ENCODE measurements at regions not wholly inside any gene's neighbourhood (a gene's known extent, or its start where the extent isn't known, plus 50 kb on each side); places are given as distances from the start of the nearest gene placed in this dataset.

GRCh38 chr10:131771634-131772358 is 129.0 kb upstream of the PPP2R2D start:
- DNase-seq (ENCODE audit: low read depth), result no peak
- H3K4me3 ChIP-seq (ENCODE audit: control insufficient read depth, low read depth, low read length), result no peak overlapping the region
- TF ChIP-seq CTCF (IDR thresholded peaks at IDR 0.05; ENCODE audit: control insufficient read depth, insufficient read depth, low read depth, low read length, missing control alignments), result no peak

- no peak for DNase-seq (ENCODE audit: low read depth)
- no peak overlapping the region for H3K4me3 ChIP-seq (ENCODE audit: control insufficient read depth, low read depth, low read length)
- TF ChIP-seq CTCF (IDR thresholded peaks at IDR 0.05; ENCODE audit: control insufficient read depth, insufficient read depth, low read depth, low read length, missing control alignments), result no peak
Observed at GRCh38 chr10:131772441-131772840, 128.4 kb upstream of the PPP2R2D start.

GRCh38 chr10:131773370-131774343 is 127.2 kb upstream of the PPP2R2D start:
- H3K4me3 ChIP-seq (ENCODE audit: control insufficient read depth, low read depth, low read length), result no peak overlapping the region
- no peak for TF ChIP-seq CTCF (IDR thresholded peaks at IDR 0.05; ENCODE audit: control insufficient read depth, insufficient read depth, low read depth, low read length, missing control alignments)
- DNase-seq (ENCODE audit: low read depth), result no peak

GRCh38 chr10:131774681-131775085 is 126.1 kb upstream of the PPP2R2D start:
- no peak overlapping the region for H3K4me3 ChIP-seq (ENCODE audit: control insufficient read depth, low read depth, low read length)
- no peak for TF ChIP-seq CTCF (IDR thresholded peaks at IDR 0.05; ENCODE audit: control insufficient read depth, insufficient read depth, low read depth, low read length, missing control alignments)
- DNase-seq (ENCODE audit: low read depth), result no peak

GRCh38 chr10:131775433-131775832 is 125.4 kb upstream of the PPP2R2D start:
- TF ChIP-seq CTCF (IDR thresholded peaks at IDR 0.05; ENCODE audit: control insufficient read depth, insufficient read depth, low read depth, low read length, missing control alignments), result no peak
- DNase-seq (ENCODE audit: low read depth), result no peak
- H3K4me3 ChIP-seq (ENCODE audit: control insufficient read depth, low read depth, low read length), result no peak overlapping the region

- no peak overlapping the region for H3K4me3 ChIP-seq (ENCODE audit: control insufficient read depth, low read depth, low read length)
- no peak for TF ChIP-seq CTCF (IDR thresholded peaks at IDR 0.05; ENCODE audit: control insufficient read depth, insufficient read depth, low read depth, low read length, missing control alignments)
- DNase-seq (ENCODE audit: low read depth), result no peak
Observed at GRCh38 chr10:131775833-131776232, 125.0 kb upstream of the PPP2R2D start.

Measured in AG09309 (cell line).